Breast epithelium (tissue), 4 donors: ENCODE measurements at regions not wholly inside any gene's neighbourhood (a gene's known extent, or its start where the extent isn't known, plus 50 kb on each side); places are given as distances from the start of the nearest gene placed in this dataset.
"Not testable (repeated sequence)": the region's sequence is repeated elsewhere in the genome, so short reads cannot be mapped to it uniquely, and the experiment has no call there.

ENCODE experiments used
- DNase-seq, 2 donors: peaks; one replicate each; pipeline ENCODE4 v3.0.0-alpha.2; 2019; ENCODE audit warnings: low spot score in 2 of 2
- H3K27ac ChIP-seq, 2 donors: fragments of 200-600 bp; sonication (generic) in 1 of 2; one replicate each; pipeline ENCODE4 v1.5.1; 2016 to 2019; ENCODE audit warnings: mild to moderate bottlenecking in 1 of 2
- H3K27me3 ChIP-seq, 2 donors: fragments of 200-600 bp; sonication (generic) in 1 of 2; one replicate each; pipeline versions ENCODE4 v1.5.1 to v1.6.0; 2017 to 2019; ENCODE audit warnings: control low read depth in 1 of 2, mild to moderate bottlenecking in 1 of 2
- H3K36me3 ChIP-seq: fragments of 200-600 bp; one replicate; pipeline ENCODE4 v1.5.1; 2019
- H3K4me1 ChIP-seq, 2 donors: fragments of 200-600 bp; sonication (generic); one replicate each; pipeline ENCODE4 v1.5.1; 2016 to 2019; ENCODE audit warnings: control low read depth in 1 of 2
- H3K4me3 ChIP-seq, 3 donors: fragments of 200-600 bp; sonication (generic); 1 replicate in 2 of 3; 2 replicates in 1 of 3; pipeline ENCODE4 v1.5.1; 2016 to 2019; ENCODE audit warnings: mild to moderate bottlenecking in 3 of 3, moderate library complexity in 2 of 3
- H3K9me3 ChIP-seq, 2 donors: fragments of 200-600 bp; sonication (generic) in 1 of 2; one replicate each; pipeline ENCODE4 v1.5.1; 2016 to 2019; ENCODE audit warnings: control low read depth in 1 of 2
- POLR2A ChIP-seq: fragments of 450-650 bp; IDR thresholded peaks from one replicate; pipeline ENCODE4 v1.6.1; 2016; ENCODE audit warnings: antibody characterized with exemption, mild to moderate bottlenecking, moderate library complexity
- POLR2AphosphoS5 ChIP-seq, 3 donors: sonication (generic); formaldehyde crosslinking; IDR thresholded peaks; one replicate each; pipeline ENCODE4 v1.6.1; 2017; ENCODE audit warnings: antibody characterized with exemption in 3 of 3
- intact Hi-C: fragments of 100-400 bp; cut with DNase I; formaldehyde crosslinking; loops from one replicate; pipeline ENCODE4 v1.15.1; 2023; ENCODE audit warnings: low total_unique reads
- TF ChIP-seq, protein P1 (sequence below), 3 donors: fragments of 450-650 bp; IDR thresholded peaks; one replicate each; pipeline ENCODE4 v1.5.1; 2016 to 2017; ENCODE audit warnings: antibody characterized with exemption in 3 of 3, mild to moderate bottlenecking in 3 of 3, moderate library complexity in 3 of 3

DNA sequence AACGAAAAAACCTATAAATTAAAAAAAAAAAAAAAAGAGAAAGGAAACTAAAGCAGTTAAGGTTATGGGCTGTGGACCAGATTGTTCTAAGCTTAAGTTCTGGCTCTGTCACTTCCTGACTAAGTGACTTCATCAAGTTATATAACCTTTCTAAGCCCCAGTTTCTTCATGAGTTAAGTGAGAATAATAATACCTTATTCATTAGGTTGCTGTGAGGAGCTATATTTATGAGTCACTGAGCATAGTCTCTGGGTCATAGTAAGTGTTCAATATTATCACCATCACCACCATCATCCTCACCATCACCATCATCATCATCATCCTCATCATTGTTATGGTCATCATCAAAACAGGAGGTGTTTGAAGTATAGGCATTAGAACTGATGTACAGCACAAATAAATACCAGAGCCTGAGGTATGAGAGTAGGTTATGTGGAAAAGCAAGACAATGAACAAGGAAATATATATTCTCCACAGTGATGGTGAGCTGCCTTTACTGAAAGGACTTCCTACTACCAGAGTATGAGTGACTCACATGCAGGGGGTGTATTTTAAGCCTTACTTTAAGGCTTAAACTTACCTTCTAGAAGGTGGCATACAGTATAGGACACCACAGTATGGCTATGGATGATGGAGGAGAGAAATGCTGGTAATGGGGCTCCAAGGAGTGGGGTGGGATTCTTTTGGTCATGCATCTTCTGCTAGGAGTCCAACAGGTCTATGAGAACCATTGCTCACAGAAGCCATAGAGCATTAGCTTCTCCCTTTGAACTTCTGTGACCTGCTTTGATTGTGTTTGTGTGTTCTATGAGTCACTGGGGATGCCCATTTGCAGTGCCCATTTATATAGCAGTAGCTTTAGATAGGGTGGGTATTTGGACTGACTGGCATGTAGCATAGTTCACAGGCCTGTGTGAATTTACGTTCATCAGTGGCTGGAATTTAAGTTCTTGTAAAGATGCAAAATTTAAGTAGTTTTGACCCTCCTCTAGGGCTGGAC is 104.4 kb downstream of the KLF5 start:
- Histone ChIP-seq H3K27me3 (no peaks in the 10 kb centered on the region), H3K27ac (no peak overlapping the region), H3K4me3 (no peak overlapping the region), H3K9me3 (no peaks in the 10 kb centered on the region), H3K36me3 (no peaks in the 10 kb centered on the region), H3K4me1 (no peaks in the 10 kb centered on the region)
- intact Hi-C loops, result no loop called here
- no peak for DNase-seq
- TF ChIP-seq POLR2A (no peak), POLR2AphosphoS5 (IDR thresholded peaks at IDR 0.05) (no peak)
- TF ChIP-seq, protein P1, sequence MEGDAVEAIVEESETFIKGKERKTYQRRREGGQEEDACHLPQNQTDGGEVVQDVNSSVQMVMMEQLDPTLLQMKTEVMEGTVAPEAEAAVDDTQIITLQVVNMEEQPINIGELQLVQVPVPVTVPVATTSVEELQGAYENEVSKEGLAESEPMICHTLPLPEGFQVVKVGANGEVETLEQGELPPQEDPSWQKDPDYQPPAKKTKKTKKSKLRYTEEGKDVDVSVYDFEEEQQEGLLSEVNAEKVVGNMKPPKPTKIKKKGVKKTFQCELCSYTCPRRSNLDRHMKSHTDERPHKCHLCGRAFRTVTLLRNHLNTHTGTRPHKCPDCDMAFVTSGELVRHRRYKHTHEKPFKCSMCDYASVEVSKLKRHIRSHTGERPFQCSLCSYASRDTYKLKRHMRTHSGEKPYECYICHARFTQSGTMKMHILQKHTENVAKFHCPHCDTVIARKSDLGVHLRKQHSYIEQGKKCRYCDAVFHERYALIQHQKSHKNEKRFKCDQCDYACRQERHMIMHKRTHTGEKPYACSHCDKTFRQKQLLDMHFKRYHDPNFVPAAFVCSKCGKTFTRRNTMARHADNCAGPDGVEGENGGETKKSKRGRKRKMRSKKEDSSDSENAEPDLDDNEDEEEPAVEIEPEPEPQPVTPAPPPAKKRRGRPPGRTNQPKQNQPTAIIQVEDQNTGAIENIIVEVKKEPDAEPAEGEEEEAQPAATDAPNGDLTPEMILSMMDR (IDR thresholded peaks at IDR 0.05), result no peak

DNA sequence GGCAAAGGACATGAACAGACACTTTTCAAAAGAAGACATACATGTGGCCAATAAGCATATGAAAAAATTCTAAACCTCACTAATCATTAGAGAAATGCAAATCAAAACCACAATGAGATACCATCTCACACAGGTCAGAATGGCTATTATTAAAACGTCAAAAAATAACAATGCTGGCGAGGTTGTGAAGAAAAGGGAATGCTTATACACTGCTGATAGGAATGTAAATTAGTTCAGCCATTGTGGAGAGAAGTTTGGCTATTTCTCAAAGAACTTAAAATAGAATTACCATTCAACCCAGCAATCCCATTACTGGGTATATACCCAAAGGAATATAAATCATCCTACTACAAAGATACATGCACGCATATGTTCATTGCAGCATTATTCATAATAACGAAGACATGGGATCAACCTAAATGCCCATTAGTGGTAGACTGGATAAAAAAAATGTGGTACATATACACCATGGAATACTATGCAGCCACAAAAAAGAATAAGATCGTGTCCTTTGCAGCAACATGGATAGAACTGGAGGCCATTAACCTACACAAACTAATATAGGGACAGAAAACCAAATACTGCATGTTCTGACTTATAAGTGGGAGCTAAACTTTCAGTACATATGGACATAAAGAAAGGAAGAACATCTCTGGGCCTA is 101.7 kb downstream of the KLF5 start:
- H3K4me1 ChIP-seq, H3K9me3 ChIP-seq, DNase-seq, H3K4me3 ChIP-seq, H3K27ac ChIP-seq, intact Hi-C loops, H3K27me3 ChIP-seq, H3K36me3 ChIP-seq: not testable (repeated sequence)

DNA sequence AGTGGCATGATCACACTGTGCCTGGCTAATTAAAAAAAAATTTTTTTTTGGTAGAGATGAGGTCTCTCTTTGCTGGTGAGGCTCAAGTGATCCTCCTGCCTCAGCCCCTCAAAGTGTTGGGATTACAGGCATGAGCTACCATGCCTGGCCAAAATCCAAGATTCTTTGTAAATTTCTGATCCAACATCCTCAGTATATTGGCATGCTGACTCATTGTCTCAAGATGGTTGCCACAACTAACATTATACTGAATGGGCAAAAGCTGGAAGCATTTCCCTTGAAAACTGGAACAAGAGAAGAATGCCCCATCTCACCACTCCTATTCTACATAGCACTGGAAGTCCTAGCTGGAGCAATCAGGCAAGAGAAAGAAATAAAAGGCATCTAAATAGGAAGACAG is 100.0 kb downstream of the KLF5 start:
- no peaks in the 10 kb centered on the region for H3K36me3 ChIP-seq
- no peaks in the 10 kb centered on the region for H3K4me1 ChIP-seq
- TF ChIP-seq, protein P1 (IDR thresholded peaks at IDR 0.05), result no peak
- TF ChIP-seq POLR2A, result no peak
- no peak for TF ChIP-seq POLR2AphosphoS5 (IDR thresholded peaks at IDR 0.05)
- intact Hi-C loops, result no loop called here
- no peak overlapping the region for H3K4me3 ChIP-seq
- H3K27ac ChIP-seq, result no peak overlapping the region
- no peaks in the 10 kb centered on the region for H3K27me3 ChIP-seq
- no peak for DNase-seq
- H3K9me3 ChIP-seq, result no peaks in the 10 kb centered on the region

DNA sequence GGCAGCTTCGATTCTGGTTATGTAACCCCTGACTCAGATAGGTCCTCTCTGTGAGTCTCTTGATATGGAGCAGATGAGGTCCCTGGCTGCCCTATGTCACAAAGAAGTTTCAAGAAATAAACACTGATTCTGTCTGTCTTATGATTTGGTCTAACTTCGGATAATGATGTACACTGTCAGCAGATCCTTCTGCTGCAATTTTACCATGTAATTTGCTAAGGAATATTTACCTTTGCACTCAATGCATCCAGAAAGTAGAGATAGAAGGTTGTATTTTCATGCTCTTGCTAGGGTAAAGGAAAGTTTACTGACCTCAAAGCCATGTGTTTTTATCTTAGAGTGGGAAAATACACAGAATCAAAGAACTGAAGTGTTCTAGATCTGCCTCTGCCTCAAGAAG is 98.2 kb downstream of the KLF5 start:
- H3K4me1 ChIP-seq, result no peaks in the 10 kb centered on the region
- H3K36me3 ChIP-seq, result no peaks in the 10 kb centered on the region
- no peak overlapping the region for H3K27ac ChIP-seq
- H3K4me3 ChIP-seq, result no peak overlapping the region
- H3K9me3 ChIP-seq, result no peaks in the 10 kb centered on the region
- TF ChIP-seq POLR2A, result no peak
- TF ChIP-seq, protein P1 (IDR thresholded peaks at IDR 0.05), result no peak
- DNase-seq, result no peak
- intact Hi-C loops, result no loop called here
- no peaks in the 10 kb centered on the region for H3K27me3 ChIP-seq

DNA sequence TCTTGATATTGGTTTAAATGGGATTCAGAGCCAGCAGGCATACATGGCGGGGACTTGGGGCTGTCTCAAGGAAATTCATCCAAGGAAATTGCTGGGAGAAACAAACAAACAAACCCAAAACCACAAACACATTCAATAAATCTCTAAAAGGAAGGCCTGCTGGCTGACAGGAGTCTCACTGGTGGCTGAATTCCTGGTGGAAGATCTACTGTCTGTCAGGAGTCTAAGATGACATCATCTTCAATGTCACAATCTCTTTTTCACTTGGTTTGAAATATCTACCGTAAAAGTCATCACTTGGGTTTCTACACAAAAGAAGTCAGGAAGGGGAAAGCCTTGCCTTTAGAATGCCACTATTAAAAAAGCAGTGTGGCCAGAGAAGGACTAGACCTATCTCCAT is 87.9 kb downstream of the KLF5 start:
- no peaks in the 10 kb centered on the region for H3K36me3 ChIP-seq
- H3K27me3 ChIP-seq, result no peaks in the 10 kb centered on the region
- H3K4me1 ChIP-seq, result no peaks in the 10 kb centered on the region
- no peak for DNase-seq
- TF ChIP-seq POLR2AphosphoS5 (IDR thresholded peaks at IDR 0.05) (no peak), POLR2A (no peak)
- TF ChIP-seq, protein P1 (IDR thresholded peaks at IDR 0.05), result no peak
- H3K9me3 ChIP-seq, result no peaks in the 10 kb centered on the region
- no peak overlapping the region for H3K27ac ChIP-seq
- intact Hi-C loops, result no loop called here
- no peak overlapping the region for H3K4me3 ChIP-seq
